ENCODE measurements at regions not wholly inside any gene's neighbourhood (a gene's known extent, or its start where the extent isn't known, plus 50 kb on each side); places are given as distances from the start of the nearest gene placed in this dataset.

DNA sequence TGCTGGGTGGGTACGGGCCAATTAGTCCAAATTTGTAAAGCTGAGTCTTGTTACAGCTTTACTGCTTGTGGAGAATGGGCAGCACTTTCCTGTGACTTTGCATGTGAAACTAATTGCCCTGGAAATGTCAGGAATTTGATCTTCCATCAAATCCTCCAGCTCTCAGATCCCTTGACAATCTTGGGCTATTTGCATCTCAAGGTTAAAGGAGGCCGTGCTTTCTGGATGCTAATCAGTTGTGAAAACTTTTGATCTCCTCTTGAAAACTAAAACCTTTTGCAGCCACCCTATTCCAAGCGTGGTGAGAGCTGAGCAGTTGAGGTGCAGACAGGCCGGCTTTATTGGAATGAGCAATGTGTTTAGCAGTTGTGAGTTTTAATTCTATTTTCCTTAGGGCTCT, 68.0 kb upstream of the CLINT1 start:
- H3K9me3 ChIP-seq = no peaks in the 10 kb centered on the region
- H3K4me3 ChIP-seq = no peak overlapping the region
- no peak for DNase-seq
- TF ChIP-seq POLR2A (IDR thresholded peaks at IDR 0.05) = no peak
- peak overlapping the region in 1 of 4 donors; percentile 58 for H3K27ac ChIP-seq
- H3K36me3 ChIP-seq = no peaks in the 10 kb centered on the region
- H3K27me3 ChIP-seq = no peaks in the 10 kb centered on the region
- H3K4me1 ChIP-seq = peaks cover 0 to 12% (median 0%) of the 10 kb centered on the region in 4 donors

DNA sequence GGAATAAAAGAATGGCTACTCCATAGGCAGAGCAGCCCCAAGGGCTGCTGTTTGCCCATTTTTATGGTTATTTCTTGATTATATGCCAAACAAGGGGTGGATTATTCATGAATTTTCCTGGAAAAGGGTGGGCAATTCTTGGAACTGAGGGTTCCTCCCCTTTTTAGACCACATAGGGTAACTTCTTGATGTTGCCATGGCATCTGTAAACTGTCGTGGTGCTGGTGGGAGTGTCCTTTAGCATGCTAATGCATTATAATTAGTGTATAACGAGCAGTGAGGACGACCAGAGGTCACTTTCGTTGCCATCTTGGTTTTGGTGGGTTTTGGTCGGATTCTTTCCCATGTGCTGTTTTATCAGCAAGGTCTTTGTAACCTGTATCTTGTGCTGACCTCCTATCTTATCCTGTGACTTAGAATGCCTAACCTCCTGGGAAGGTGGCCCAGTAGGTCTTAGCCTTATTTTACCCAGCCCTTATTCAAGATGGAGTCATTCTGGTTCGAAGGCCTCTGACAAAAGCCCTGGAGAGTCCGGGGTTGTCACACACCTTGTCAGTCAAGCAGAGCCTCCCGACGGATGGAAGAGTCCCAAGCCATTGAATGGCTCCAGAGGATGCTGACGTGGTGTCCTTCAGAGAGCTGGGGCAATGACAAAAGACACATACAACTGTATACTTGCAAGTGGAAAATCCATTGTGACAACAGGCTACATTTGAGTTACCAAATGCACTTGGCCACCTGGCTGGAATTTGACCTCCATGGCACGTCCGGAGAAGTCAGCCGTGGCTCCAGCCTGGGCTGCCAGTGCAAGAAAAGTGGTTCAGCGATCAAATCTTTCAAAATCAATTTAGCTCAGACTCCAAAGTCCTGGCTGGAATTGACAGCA, 67.1 kb upstream of the CLINT1 start:
- Histone ChIP-seq H3K4me1 (peaks cover 0 to 12% (median 0%) of the 10 kb centered on the region in 4 donors), H3K27ac (peak overlapping the region in 2 of 4 donors; percentile 54 to 58), H3K9me3 (no peaks in the 10 kb centered on the region), H3K27me3 (no peaks in the 10 kb centered on the region), H3K4me3 (no peak overlapping the region), H3K36me3 (no peaks in the 10 kb centered on the region)
- peak in 1 of 3 donors; percentile 52 for DNase-seq
- TF ChIP-seq POLR2A (IDR thresholded peaks at IDR 0.05) = no peak
- TF ChIP-seq, protein P1, sequence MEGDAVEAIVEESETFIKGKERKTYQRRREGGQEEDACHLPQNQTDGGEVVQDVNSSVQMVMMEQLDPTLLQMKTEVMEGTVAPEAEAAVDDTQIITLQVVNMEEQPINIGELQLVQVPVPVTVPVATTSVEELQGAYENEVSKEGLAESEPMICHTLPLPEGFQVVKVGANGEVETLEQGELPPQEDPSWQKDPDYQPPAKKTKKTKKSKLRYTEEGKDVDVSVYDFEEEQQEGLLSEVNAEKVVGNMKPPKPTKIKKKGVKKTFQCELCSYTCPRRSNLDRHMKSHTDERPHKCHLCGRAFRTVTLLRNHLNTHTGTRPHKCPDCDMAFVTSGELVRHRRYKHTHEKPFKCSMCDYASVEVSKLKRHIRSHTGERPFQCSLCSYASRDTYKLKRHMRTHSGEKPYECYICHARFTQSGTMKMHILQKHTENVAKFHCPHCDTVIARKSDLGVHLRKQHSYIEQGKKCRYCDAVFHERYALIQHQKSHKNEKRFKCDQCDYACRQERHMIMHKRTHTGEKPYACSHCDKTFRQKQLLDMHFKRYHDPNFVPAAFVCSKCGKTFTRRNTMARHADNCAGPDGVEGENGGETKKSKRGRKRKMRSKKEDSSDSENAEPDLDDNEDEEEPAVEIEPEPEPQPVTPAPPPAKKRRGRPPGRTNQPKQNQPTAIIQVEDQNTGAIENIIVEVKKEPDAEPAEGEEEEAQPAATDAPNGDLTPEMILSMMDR (IDR thresholded peaks at IDR 0.05) = no peak

DNA sequence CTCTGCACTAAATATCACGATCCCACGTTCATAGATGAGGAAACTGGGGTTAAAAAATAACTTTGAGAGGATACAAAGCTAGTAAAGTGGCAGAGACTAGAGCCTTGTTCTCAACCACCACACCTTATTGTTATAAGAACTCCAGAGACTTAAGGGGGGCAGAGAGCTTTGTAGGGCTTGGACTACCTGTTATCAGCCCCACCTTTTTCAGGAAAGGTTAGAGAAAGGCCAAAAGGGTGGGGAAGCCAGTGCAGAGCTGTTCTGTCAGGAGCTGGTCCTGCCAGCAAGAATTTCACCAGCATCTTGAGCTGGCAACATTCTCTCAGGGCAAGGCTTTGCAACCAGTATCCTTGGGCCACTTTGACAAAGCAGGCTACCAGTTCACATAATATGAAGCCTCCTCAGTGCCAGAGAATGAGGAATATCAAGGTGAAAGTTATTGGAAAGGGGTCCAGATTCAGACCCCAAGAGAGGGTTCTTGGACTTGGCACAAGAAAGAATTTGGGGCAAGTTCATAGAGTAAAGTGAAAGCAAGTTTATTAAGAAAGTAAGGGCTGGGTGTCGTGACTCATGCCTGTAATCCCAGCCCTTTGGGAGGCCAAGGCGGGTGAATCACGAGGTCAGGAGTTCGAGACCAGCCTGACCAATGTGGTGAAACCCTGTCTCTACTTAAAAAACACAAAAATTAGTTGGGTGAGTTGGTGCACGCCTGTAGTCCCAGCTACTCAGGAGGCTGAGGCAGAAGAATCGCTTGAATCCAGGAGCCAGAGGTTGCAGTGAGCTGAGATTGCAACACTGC, 66.2 kb upstream of the CLINT1 start:
- Histone ChIP-seq H3K27me3 (no peaks in the 10 kb centered on the region), H3K9me3 (no peaks in the 10 kb centered on the region), H3K27ac (peak overlapping the region in 3 of 4 donors; percentile 27 to 58 (median 54)), H3K36me3 (no peaks in the 10 kb centered on the region), H3K4me3 (no peak overlapping the region), H3K4me1 (peaks cover 0 to 14% (median 0%) of the 10 kb centered on the region in 4 donors)
- no peak for TF ChIP-seq POLR2A (IDR thresholded peaks at IDR 0.05)
- TF ChIP-seq, protein P1 (IDR thresholded peaks at IDR 0.05) = no peak
- peak in 1 of 3 donors; percentile 55 for DNase-seq

DNA sequence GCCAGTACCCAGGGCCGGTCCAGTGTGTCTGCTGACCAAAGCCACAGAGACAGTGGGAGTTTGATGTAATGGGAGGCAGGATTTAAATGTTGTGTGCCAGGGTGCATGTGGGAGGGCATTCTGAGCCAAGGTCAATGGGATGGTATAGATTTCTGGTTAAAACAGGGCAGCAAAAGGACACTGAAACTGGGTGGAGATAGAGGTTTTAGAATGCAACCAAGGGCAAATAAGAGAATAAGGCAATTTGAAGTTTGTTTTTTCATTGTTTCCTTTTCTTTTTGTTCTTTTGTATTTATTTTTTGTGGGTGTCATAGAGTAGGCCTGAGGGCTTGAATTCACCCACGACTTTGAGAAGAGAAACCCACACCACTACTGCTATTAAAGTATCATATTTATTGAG, 65.5 kb upstream of the CLINT1 start:
- H3K27ac ChIP-seq = peak overlapping the region in 3 of 4 donors; percentile 27 to 58 (median 54)
- TF ChIP-seq, protein P1 (IDR thresholded peaks at IDR 0.05) = no peak
- no peak for TF ChIP-seq POLR2A (IDR thresholded peaks at IDR 0.05)

DNA sequence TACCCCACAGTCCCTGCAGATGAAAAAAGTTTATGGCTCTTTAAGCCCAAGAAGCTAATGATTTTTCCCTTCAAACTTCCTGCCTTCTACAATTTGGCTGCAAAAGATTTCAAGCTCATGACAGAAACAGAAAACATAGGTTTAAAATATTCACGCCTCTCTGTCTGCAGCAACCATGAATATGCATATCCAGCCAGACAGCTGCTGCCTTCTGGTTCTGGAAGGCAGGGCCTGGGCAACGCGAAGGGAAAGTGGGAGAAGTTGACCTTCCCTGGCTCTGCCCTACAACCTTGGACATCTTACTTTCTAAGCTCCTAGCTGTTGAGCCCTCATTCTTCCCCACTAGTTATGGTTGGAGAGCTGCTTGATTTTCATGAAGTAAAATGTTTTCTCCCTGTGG, 64.8 kb upstream of the CLINT1 start:
- Histone ChIP-seq H3K4me3 (no peak overlapping the region), H3K36me3 (no peaks in the 10 kb centered on the region), H3K4me1 (peaks cover 0 to 24% (median 0%) of the 10 kb centered on the region in 4 donors), H3K27me3 (no peaks in the 10 kb centered on the region), H3K9me3 (no peaks in the 10 kb centered on the region), H3K27ac (peak overlapping the region in 1 of 4 donors; percentile 58)
- DNase-seq = no peak
- no peak for TF ChIP-seq POLR2A (IDR thresholded peaks at IDR 0.05)
- TF ChIP-seq, protein P1 (IDR thresholded peaks at IDR 0.05) = no peak

More for the DNA sequence above, 65.5 kb upstream of the CLINT1 start:
- Histone ChIP-seq H3K27me3 (no peaks in the 10 kb centered on the region), H3K9me3 (no peaks in the 10 kb centered on the region), H3K4me3 (no peak overlapping the region), H3K4me1 (peaks cover 0 to 20% (median 0%) of the 10 kb centered on the region in 4 donors), H3K36me3 (no peaks in the 10 kb centered on the region)
- DNase-seq = no peak

Measured in Peyer's patch (tissue), 4 donors.